ENCODE measurements at regions not wholly inside any gene's neighbourhood (a gene's known extent, or its start where the extent isn't known, plus 50 kb on each side); places are given as distances from the start of the nearest gene placed in this dataset.

- Histone ChIP-seq H4K20me1 (ENCODE audit: insufficient read depth, low read length) (no peaks in the 10 kb centered on the region), H3K36me3 (ENCODE audit: insufficient read depth, low read length) (no peaks in the 10 kb centered on the region), H3K9me3 (ENCODE audit: low read length) (no peaks in the 10 kb centered on the region), H3K79me2 (ENCODE audit: insufficient read depth, low read depth, low read length) (no peaks in the 10 kb centered on the region), H3K4me1 (ENCODE audit: insufficient read depth, low read length, poor library complexity, severe bottlenecking) (no peaks in the 10 kb centered on the region), H3K4me2 (ENCODE audit: low read length) (no peak overlapping the region), H3K9me2 (ENCODE audit: insufficient read depth, low read length) (no peaks in the 10 kb centered on the region), H3K27ac (ENCODE audit: low read depth, low read length, poor library complexity, severe bottlenecking) (no peak overlapping the region), H2AFZ (ENCODE audit: low read length) (no peak overlapping the region), H3K4me3 (ENCODE audit: low read depth, low read length, poor library complexity, severe bottlenecking) (no peak overlapping the region)
- no peak for TF ChIP-seq EZH2phosphoT487 (IDR thresholded peaks at IDR 0.05; ENCODE audit: borderline replicate concordance, low read depth, low read length)
- TF ChIP-seq CTCF (conservative IDR thresholded peaks at IDR 0.05; ENCODE audit: low read length) = no peak
- no TSS peak for BruUV-seq (replicated peaks)
- ChIA-PET CTCF (ENCODE audit: unreplicated experiment) (interaction anchor here (0.5 kb wide), 1 partner anchor 368 kb away, joined by 3 read pairs; no protein-coding TSS in a partner anchor), POLR2A (interaction anchor here (0.9 kb wide), 1 partner anchor 14 kb away, joined by 3 read pairs; no protein-coding TSS in a partner anchor)
- intact Hi-C loops (cut with micrococcal nuclease; ENCODE audit: unreplicated experiment) = no loop called here
- DNase-seq (ENCODE audit: low spot score) = no peak
Observed at GRCh38 chr10:2083591-2083990, 346.3 kb upstream of the ADARB2 start.

GRCh38 chr10:2081501-2081900, 344.2 kb upstream of the ADARB2 start:
- ChIA-PET CTCF (ENCODE audit: unreplicated experiment) (no interaction called here), POLR2A (no interaction called here)
- no peaks in the 10 kb centered on the region for H4K20me1 ChIP-seq (ENCODE audit: insufficient read depth, low read length)
- H3K9me2 ChIP-seq (ENCODE audit: insufficient read depth, low read length) = no peaks in the 10 kb centered on the region
- no peak overlapping the region for H3K4me2 ChIP-seq (ENCODE audit: low read length)
- no peaks in the 10 kb centered on the region for H3K9me3 ChIP-seq (ENCODE audit: low read length)
- no peak for DNase-seq (ENCODE audit: low spot score)
- intact Hi-C loops (cut with micrococcal nuclease; ENCODE audit: unreplicated experiment) = no loop called here
- H3K79me2 ChIP-seq (ENCODE audit: insufficient read depth, low read depth, low read length) = no peaks in the 10 kb centered on the region
- no peak overlapping the region for H3K4me3 ChIP-seq (ENCODE audit: low read depth, low read length, poor library complexity, severe bottlenecking)
- H3K4me1 ChIP-seq (ENCODE audit: insufficient read depth, low read length, poor library complexity, severe bottlenecking) = no peaks in the 10 kb centered on the region
- no peak overlapping the region for H3K27ac ChIP-seq (ENCODE audit: low read depth, low read length, poor library complexity, severe bottlenecking)
- no peak overlapping the region for H2AFZ ChIP-seq (ENCODE audit: low read length)
- TF ChIP-seq EZH2phosphoT487 (IDR thresholded peaks at IDR 0.05; ENCODE audit: borderline replicate concordance, low read depth, low read length) (no peak), CTCF (conservative IDR thresholded peaks at IDR 0.05; ENCODE audit: low read length) (no peak; the same call in 1 of the 2 replicates)
- H3K36me3 ChIP-seq (ENCODE audit: insufficient read depth, low read length) = no peaks in the 10 kb centered on the region
- no TSS peak for BruUV-seq (replicated peaks)

- Histone ChIP-seq H3K4me1 (ENCODE audit: insufficient read depth, low read length, poor library complexity, severe bottlenecking) (no peaks in the 10 kb centered on the region), H2AFZ (ENCODE audit: low read length) (no peak overlapping the region), H3K9me3 (ENCODE audit: low read length) (no peaks in the 10 kb centered on the region), H3K79me2 (ENCODE audit: insufficient read depth, low read depth, low read length) (no peaks in the 10 kb centered on the region), H4K20me1 (ENCODE audit: insufficient read depth, low read length) (no peaks in the 10 kb centered on the region), H3K4me2 (ENCODE audit: low read length) (no peak overlapping the region), H3K27ac (ENCODE audit: low read depth, low read length, poor library complexity, severe bottlenecking) (no peak overlapping the region), H3K4me3 (ENCODE audit: low read depth, low read length, poor library complexity, severe bottlenecking) (no peak overlapping the region), H3K36me3 (ENCODE audit: insufficient read depth, low read length) (no peaks in the 10 kb centered on the region), H3K9me2 (ENCODE audit: insufficient read depth, low read length) (no peaks in the 10 kb centered on the region)
- ChIA-PET CTCF (ENCODE audit: unreplicated experiment) (no interaction called here), POLR2A (no interaction called here)
- no peak for DNase-seq (ENCODE audit: low spot score)
- intact Hi-C loops (cut with micrococcal nuclease; ENCODE audit: unreplicated experiment) = no loop called here
- BruUV-seq (replicated peaks) = no TSS peak
- TF ChIP-seq EZH2phosphoT487 (IDR thresholded peaks at IDR 0.05; ENCODE audit: borderline replicate concordance, low read depth, low read length) = no peak
- no peak for TF ChIP-seq CTCF (conservative IDR thresholded peaks at IDR 0.05; ENCODE audit: low read length)
Observed at GRCh38 chr10:2079603-2080078, 342.3 kb upstream of the ADARB2 start.
